ENCODE measurements at regions not wholly inside any gene's neighbourhood (a gene's known extent, or its start where the extent isn't known, plus 50 kb on each side); places are given as distances from the start of the nearest gene placed in this dataset.

DNA sequence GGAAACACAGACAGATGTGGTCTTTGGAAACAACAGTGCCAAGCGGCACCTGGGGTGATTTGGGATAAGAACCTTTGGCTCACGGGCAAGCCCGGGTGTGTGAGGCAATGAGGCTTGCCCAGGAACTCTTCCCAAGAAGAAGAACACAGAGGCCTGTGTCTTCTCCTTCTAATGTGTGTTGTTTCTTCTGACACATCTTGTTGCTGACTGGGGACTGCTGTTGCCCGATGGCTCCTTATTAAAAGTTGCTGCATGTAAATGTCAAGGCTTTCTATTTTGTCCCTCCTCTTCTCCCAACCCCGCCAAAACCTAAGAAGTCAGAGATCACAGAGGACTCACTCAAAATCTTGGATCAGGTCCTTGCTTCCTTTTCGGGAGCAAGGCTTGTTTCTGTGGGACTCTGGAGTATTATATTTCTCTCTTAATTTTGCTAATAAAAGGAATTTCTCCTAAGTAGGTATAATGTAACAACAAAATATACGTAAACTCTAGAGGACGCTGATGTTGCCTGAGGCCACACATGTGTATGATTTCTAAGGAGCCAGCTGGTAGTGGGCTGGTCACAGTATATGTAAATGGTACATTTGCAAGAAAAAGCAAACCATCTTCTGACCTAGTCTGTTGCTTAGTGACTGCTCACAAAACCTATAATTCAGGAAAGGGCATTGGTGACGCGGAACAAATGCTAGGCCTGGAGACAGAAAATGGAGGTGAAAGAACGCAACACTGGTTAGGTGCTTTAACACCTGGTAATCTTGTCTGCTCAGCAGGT, 232.5 kb downstream of the GADD45G start:
- no peak overlapping the region for H2AFZ ChIP-seq (ENCODE audit: low read depth, low read length)
- H3F3A ChIP-seq (ENCODE audit: insufficient read depth, low read length, poor library complexity, severe bottlenecking), result no peaks in the 10 kb centered on the region
- H3K27ac ChIP-seq (ENCODE audit: low read length), result no peak overlapping the region
- H3K4me2 ChIP-seq (ENCODE audit: low read length), result no peak overlapping the region
- H4K20me1 ChIP-seq (ENCODE audit: insufficient read depth), result no peaks in the 10 kb centered on the region
- no peaks in the 10 kb centered on the region for H3K27me3 ChIP-seq (ENCODE audit: insufficient read depth, low read depth, low read length)
- TF ChIP-seq SMC3 (conservative IDR thresholded peaks at IDR 0.05; ENCODE audit: poor library complexity), result no peak
- TF ChIP-seq EZH2 (IDR thresholded peaks at IDR 0.05; ENCODE audit: borderline replicate concordance, insufficient read depth, low read length, poor library complexity, severe bottlenecking), result no peak
- TF ChIP-seq POLR2AphosphoS5 (IDR thresholded peaks at IDR 0.05), result peak; percentile 36
- no peak overlapping the region for H3K9ac ChIP-seq (ENCODE audit: low read length)
- no peaks in the 10 kb centered on the region for H3K9me2 ChIP-seq (ENCODE audit: insufficient read depth, low read length)
- H3K4me3 ChIP-seq (ENCODE audit: low read length), result no peak overlapping the region
- H3K9me3 ChIP-seq (ENCODE audit: low read length), result no peaks in the 10 kb centered on the region
- no peaks in the 10 kb centered on the region for H3K79me2 ChIP-seq (replicated peaks; ENCODE audit: insufficient read depth, low read length)
- H3K36me3 ChIP-seq (ENCODE audit: insufficient read depth, low read length), result no peaks in the 10 kb centered on the region

- Histone ChIP-seq H3K9me3 (ENCODE audit: low read length) (no peaks in the 10 kb centered on the region), H4K20me1 (ENCODE audit: insufficient read depth) (no peaks in the 10 kb centered on the region), H3K27me3 (ENCODE audit: insufficient read depth, low read depth, low read length) (no peaks in the 10 kb centered on the region), H3K9ac (ENCODE audit: low read length) (no peak overlapping the region), H3K4me2 (ENCODE audit: low read length) (no peak overlapping the region), H3K27ac (ENCODE audit: low read length) (no peak overlapping the region), H3K4me3 (ENCODE audit: low read length) (no peak overlapping the region), H2AFZ (ENCODE audit: low read depth, low read length) (no peak overlapping the region), H3K79me2 (replicated peaks; ENCODE audit: insufficient read depth, low read length) (no peaks in the 10 kb centered on the region), H3F3A (ENCODE audit: insufficient read depth, low read length, poor library complexity, severe bottlenecking) (no peaks in the 10 kb centered on the region), H3K36me3 (ENCODE audit: insufficient read depth, low read length) (no peaks in the 10 kb centered on the region), H3K9me2 (ENCODE audit: insufficient read depth, low read length) (no peaks in the 10 kb centered on the region)
- TF ChIP-seq POLR2AphosphoS5 (IDR thresholded peaks at IDR 0.05), result peak; percentile 3
- no peak for TF ChIP-seq MXI1 (conservative IDR thresholded peaks at IDR 0.05; ENCODE audit: poor library complexity, severe bottlenecking)
These were observed 233.1 kb downstream of the GADD45G start for GRCh38 chr9:89837934-89838310.

DNA sequence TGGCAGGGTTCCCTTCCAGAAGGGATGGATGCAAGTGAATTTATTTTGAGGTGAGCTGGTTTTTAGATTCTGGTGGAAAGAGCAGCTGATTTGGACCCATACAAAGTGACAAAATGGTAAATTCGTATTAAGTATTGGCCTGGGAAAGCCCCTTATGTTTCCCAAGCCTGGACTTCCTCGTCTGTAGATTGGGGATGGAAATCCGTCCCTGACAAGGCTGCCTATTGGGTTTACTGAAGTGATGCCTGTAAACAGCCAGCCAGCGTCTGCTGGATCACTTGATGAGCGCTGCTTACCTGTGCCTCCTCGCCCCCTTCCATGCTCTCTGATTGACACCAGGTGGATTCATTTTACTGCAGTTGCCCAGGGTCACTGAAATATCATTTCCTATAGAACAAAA, 233.8 kb downstream of the GADD45G start:
- Histone ChIP-seq H3F3A (ENCODE audit: insufficient read depth, low read length, poor library complexity, severe bottlenecking) (no peaks in the 10 kb centered on the region), H2AFZ (ENCODE audit: low read depth, low read length) (no peak overlapping the region), H3K27ac (ENCODE audit: low read length) (no peak overlapping the region), H3K9me3 (ENCODE audit: low read length) (no peaks in the 10 kb centered on the region), H3K9me2 (ENCODE audit: insufficient read depth, low read length) (no peaks in the 10 kb centered on the region), H3K36me3 (ENCODE audit: insufficient read depth, low read length) (no peaks in the 10 kb centered on the region), H3K27me3 (ENCODE audit: insufficient read depth, low read depth, low read length) (no peaks in the 10 kb centered on the region), H3K4me2 (ENCODE audit: low read length) (no peak overlapping the region), H3K4me3 (ENCODE audit: low read length) (no peak overlapping the region), H3K79me2 (replicated peaks; ENCODE audit: insufficient read depth, low read length) (no peaks in the 10 kb centered on the region), H3K9ac (ENCODE audit: low read length) (no peak overlapping the region), H4K20me1 (ENCODE audit: insufficient read depth) (no peaks in the 10 kb centered on the region)
- no peak for TF ChIP-seq POLR2AphosphoS5 (IDR thresholded peaks at IDR 0.05)
- TF ChIP-seq, protein P1, sequence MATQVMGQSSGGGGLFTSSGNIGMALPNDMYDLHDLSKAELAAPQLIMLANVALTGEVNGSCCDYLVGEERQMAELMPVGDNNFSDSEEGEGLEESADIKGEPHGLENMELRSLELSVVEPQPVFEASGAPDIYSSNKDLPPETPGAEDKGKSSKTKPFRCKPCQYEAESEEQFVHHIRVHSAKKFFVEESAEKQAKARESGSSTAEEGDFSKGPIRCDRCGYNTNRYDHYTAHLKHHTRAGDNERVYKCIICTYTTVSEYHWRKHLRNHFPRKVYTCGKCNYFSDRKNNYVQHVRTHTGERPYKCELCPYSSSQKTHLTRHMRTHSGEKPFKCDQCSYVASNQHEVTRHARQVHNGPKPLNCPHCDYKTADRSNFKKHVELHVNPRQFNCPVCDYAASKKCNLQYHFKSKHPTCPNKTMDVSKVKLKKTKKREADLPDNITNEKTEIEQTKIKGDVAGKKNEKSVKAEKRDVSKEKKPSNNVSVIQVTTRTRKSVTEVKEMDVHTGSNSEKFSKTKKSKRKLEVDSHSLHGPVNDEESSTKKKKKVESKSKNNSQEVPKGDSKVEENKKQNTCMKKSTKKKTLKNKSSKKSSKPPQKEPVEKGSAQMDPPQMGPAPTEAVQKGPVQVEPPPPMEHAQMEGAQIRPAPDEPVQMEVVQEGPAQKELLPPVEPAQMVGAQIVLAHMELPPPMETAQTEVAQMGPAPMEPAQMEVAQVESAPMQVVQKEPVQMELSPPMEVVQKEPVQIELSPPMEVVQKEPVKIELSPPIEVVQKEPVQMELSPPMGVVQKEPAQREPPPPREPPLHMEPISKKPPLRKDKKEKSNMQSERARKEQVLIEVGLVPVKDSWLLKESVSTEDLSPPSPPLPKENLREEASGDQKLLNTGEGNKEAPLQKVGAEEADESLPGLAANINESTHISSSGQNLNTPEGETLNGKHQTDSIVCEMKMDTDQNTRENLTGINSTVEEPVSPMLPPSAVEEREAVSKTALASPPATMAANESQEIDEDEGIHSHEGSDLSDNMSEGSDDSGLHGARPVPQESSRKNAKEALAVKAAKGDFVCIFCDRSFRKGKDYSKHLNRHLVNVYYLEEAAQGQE (IDR thresholded peaks at IDR 0.05; ENCODE audit: borderline replicate concordance), result no peak
- no peak for TF ChIP-seq MXI1 (conservative IDR thresholded peaks at IDR 0.05; ENCODE audit: poor library complexity, severe bottlenecking)
- TF ChIP-seq EP300 (conservative IDR thresholded peaks at IDR 0.05; ENCODE audit: poor library complexity, severe bottlenecking), result no peak
- no peak for TF ChIP-seq SMC3 (conservative IDR thresholded peaks at IDR 0.05; ENCODE audit: poor library complexity)
- no peak for TF ChIP-seq RAD21 (conservative IDR thresholded peaks at IDR 0.05)
- no peak for TF ChIP-seq CTCF (IDR thresholded peaks at IDR 0.05; ENCODE audit: poor library complexity, severe bottlenecking)
- no peak for TF ChIP-seq EZH2 (IDR thresholded peaks at IDR 0.05; ENCODE audit: borderline replicate concordance, insufficient read depth, low read length, poor library complexity, severe bottlenecking)
- no peak for TF ChIP-seq TAF1 (IDR thresholded peaks at IDR 0.05; ENCODE audit: low read depth)
